GM21367 (cell line): ENCODE measurements at regions not wholly inside any gene's neighbourhood (a gene's known extent, or its start where the extent isn't known, plus 50 kb on each side); places are given as distances from the start of the nearest gene placed in this dataset.
"Not testable (repeated sequence)": the region's sequence is repeated elsewhere in the genome, so short reads cannot be mapped to it uniquely, and the experiment has no call there.

Experiments used
- ATAC-seq: cut with Tn5 transposase; IDR thresholded peaks from one replicate; pipeline ENCODE4 v1.9.1; 2021; ENCODE audit not compliant: unreplicated experiment

GRCh38 chr2:15819562-15820256, 120.6 kb upstream of the MYCN start:
- no peak for ATAC-seq

DNA sequence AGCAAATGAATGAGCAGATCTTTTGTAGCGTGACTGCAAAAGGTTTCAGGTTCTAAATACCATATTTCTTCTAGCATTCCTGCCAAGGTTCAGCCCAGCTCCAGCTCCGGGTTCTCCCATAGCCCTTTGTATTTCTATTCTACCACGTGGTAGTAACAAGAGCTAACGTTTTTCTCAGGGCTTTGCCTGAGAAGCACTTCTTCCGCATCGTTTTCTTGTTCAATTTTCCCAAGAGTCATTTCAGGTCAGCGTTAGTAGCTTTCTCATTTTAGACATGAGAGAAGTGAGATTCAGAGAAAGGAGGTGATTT, 120.1 kb upstream of the MYCN start:
- no peak for ATAC-seq

GRCh38 chr2:15820927-15821326, 119.4 kb upstream of the MYCN start:
- ATAC-seq = no peak

DNA sequence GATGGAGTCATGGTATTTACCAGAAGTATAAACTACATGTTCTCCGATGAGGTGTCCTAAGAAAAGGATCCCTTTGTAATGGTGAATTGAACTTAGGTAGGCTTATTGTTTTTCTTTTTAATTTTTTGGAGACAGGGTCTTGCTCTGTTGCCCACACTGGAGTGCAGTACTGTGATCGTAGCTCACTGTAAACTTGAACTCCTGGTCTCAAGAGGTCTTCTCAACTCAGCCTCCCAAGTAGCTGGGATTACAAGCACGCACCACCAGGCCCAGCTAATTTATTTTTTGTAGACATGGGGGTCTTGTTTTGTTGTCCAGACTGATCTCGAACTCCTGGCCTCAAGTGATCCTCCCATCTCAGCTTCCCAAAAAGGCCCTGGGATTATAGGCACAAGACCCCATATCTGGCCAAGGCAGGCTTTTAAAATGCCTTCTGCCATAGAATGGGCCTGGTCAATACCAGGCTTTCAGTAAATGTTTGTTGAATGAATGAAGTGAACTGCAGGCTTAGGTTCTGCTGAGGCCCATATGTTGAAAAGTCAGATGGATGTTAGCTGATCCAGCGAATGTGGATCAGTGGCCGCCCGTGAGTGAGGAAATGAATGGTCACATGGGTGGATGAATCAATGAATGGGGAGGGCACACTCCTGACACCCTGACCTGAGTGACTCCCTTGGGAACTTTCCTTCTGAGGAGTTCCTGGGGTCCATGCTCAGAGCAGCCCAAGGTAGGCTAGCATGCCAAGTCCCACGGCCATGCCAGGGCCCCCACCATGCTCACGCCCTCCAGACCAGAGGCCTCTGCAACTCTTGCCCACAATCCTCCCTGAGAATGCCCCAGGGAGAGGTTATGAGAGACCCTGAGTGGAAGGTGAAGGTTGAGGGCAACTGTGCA, 118.0 kb upstream of the MYCN start:
- ATAC-seq = no peak

DNA sequence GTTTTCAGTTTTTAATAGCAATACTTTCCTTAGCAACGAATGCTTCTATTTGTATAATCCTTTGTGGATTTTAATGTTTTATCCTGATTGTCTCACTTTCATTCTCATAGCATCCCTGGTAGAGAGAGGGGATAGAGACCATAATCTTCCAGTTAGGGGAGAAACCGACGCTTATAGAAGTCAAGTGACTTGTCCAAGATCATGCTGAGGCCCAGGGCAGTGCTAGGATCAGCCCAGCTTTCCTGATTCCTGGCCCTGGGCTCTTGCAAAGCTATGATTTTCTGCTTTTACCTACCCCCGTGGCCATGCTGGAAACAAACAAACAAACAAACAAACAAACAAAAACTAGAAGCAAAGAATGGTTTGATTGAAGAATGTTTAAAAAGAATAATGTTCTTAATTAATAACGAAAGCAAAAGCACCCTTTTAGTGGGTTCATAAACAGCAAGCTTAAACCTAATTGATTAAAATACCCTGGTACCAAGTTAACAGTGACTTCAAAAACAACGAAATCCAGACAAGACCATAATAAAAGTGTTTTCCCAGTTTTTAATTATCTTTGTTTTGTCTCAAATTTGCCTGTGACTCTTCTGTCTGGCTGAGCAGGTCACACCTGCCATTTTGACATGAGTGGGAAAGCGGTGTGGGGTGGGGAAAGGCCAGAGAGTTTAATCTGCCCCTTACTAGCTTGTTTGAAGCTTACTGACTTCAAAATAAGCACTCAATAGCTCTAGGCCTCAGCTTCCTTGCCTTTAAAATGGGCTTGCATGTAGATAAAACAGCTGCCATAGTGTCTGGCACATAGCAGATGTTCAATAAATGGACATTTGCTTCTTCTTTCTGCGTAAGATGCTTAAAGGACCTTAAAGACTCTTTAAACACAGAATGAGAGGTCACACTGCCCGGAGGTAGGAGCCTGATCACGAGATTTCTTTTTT, 116.6 kb upstream of the MYCN start:
- no peak for ATAC-seq

- not testable (repeated sequence) for ATAC-seq
These were observed 115.9 kb upstream of the MYCN start for GRCh38 chr2:15824467-15824866.

DNA sequence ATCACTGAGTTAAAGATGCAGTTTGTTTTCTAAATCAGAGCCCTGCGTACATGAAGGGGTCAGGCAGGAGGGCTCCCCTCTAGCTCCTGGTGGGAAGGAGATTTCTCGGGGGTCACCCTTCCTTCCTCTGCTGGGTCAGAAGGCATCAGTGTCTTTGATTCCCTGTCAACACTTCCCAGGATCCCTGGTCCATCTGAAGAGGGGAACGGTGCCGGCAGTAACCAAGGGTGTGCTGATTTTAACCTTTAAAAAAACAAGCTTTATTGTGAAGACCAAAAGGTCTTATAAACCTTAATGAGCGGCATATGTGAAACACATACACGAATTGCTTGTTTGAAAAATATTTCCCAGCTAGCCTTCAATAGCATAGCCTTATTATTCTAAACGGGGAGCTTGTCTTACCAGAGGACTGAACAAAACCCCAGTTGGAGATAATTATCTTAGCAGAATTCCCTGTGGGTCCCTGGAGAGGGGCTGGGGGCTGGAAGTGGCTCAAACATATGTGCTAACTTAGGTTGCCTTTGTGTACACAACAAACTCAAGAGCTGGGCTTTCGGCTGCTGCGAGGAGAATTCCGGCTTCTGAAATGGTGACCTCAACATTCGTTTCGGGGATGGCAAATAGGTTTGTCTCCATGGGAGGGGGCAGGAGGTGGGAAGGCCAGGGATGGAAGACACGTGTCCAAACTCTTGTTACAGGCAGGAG, 114.9 kb upstream of the MYCN start:
- no peak for ATAC-seq

- ATAC-seq = no peak
These were observed 114.1 kb upstream of the MYCN start for GRCh38 chr2:15826273-15826717.

DNA sequence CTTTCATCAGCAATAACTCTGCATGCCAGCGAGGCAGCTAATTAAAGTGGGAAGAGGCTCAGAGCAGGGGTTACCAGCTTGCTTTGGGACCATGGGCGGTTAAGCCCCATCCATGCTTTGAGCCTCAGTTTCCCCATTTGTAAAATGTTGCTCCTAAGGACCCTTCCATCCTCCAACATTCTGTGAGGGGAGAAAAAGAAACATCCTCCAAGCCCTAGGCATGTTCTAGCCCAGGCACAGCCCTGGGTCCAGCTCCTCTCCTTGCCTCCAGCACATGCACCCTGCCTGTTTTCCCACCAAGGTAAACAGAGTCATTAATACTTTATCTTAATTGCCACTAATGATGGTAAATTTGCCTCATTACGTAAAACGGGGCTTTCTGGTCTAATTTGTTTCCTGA, 113.3 kb upstream of the MYCN start:
- ATAC-seq = no peak

DNA sequence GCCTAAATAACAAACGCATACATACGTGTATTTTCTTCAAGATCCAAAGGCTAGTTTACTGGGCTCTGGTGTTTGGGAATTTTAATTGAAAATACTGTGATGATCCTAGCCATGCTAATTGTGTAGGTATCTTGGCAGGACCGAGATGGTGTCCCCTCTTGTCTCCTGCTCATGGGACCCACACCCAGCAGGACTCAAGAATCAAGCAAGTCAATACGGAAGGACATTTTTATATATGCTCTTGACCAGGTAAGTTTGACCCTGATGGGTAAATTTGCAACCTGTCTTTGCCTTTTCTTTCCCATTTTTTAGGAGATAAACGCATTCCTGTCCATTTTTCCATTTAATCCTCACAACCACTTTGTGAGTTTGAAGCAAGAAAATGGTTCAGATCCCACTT, 111.8 kb upstream of the MYCN start:
- ATAC-seq = no peak

DNA sequence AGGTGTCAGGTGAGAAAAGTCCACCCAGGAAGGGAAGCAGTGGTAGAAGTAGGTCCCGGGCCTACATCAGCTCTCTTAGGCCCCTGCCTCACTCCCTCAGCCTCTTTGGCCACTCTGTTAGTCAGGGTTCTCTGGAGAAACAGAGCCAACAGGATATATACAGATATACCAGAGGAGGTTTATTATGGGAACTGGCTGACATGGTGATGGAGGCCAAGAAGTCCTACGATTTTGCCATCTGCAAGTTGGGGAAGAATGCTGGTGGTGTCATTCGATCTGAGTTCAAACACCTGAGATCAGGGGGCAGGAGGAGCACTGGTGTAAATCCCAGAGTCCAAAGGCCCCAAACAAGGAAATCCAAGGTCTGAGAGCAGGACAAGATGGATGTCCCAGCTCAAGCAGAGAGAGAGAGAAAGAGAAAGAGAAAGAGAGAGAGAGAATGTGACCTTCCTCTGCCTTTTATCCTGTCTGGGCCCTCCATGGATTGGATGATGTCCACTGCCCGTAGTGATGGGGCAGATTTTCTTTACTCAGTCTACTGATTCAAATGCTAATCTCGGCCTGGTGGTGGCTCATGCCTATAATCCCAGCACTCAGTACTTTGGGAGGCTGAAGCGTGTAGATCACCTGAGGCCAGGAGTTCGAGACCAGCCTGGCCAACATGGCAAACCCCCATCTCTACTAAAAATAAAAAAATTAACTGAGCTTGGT, 111.1 kb upstream of the MYCN start:
- no peak for ATAC-seq

GRCh38 chr2:15829985-15830384, 110.4 kb upstream of the MYCN start:
- no peak for ATAC-seq

DNA sequence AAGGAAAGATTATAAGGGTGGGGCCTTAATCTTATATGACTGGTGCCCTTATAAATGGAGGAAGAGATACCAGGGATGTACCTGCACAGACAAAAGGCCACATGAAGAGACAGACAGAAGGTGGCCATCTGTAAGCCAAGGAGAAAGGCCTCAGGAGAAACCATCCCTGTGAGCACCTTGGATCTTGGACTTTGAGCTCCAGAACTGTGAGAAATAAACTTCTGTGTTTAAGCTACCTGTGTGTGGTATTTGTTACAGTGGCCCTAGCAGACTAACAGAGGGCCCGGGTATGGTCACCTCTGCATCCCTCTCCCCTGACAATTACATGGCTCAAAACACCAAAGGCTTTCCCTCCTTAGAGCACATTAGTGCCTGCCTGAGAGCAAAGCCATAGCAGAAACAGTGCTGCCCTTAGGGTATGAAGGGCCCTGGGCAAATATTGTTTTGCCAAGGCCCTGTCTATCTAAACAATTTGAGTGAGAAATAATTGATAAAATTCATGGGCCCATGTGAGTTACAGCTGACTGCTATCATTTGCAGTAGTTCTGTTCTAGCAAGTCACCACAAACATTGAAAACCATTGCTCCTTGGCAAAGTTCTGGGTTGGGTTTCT, 109.3 kb upstream of the MYCN start:
- ATAC-seq = no peak

- ATAC-seq = no peak
These were observed 108.2 kb upstream of the MYCN start for GRCh38 chr2:15832030-15832709.

- ATAC-seq = no peak
These were observed 107.3 kb upstream of the MYCN start for GRCh38 chr2:15832849-15833680.

DNA sequence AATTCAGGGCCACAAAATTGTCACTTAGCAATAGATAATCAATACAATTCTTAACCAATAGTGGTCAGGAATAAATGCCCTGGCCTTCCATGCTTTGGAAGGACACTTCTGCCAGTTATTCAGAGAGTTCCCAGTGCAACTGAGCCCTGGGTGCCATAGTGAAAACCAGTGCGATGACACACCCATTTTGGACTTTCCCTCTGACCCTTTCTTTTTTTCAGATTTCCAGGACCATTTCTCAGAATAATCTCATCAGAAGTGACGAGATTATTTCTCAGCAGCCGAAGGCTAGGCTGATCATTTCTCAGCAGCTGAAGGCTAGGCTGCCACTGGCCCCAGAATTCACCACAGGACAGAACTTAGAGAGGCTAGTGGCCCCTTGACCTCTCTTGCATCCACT, 106.6 kb upstream of the MYCN start:
- no peak for ATAC-seq

DNA sequence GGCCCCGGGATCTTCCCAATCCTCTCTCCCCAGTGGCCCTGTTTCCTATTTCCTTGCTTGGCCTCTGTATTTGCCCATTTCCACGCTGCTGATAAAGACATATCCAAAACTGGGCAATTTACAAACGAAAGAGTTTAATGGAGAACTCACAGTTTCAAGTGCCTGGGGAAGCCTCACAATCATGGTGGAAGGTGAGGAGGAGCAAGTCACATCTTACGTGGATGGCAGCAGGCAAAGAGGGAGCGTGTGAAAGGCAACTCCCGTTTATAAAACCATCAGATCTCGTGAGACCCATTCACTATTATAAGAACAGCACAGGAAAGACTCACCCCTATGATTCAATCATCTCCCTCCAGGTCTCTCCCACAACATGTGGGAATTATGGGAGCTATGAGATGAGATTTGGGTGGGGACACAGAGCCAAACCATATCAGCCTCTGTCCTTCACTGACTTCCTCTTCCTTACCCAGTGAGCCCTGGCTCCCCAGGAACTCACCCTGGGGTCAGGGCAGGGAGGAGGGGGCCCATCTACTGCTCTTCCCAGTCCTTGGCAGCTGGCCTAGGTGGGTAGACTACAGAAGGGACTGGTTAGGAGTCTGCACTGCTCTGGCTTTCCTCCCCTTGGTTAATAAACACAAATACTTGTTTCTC, 105.8 kb upstream of the MYCN start:
- ATAC-seq = no peak
